DND-41 (cell line): ENCODE measurements at regions not wholly inside any gene's neighbourhood (a gene's known extent, or its start where the extent isn't known, plus 50 kb on each side); places are given as distances from the start of the nearest gene placed in this dataset.

Experiments
- ATAC-seq: fragments of 200-7000 bp; cut with Tn5 transposase; 3 replicates; pipeline ENCODE4 v1.9.1; 2021; ENCODE audit warnings: low read depth; ENCODE audit not compliant: insufficient read depth
- DNase-seq: peaks from one replicate; pipeline ENCODE4 v3.0.0-alpha.2; 2020
- H2AFZ ChIP-seq: 2 replicates; pipeline ENCODE4 v1.6.0; 2012; ENCODE audit warnings: low read depth, low read length
- H3K27ac ChIP-seq: 2 replicates; pipeline ENCODE4 v1.5.1; 2012; ENCODE audit warnings: low read length, inconsistent platforms
- H3K27me3 ChIP-seq: fragments of 200-600 bp; sonication (generic); 2 replicates; pipeline ENCODE4 v1.6.0; 2012; ENCODE audit warnings: low read length, mild to moderate bottlenecking, inconsistent platforms; ENCODE audit not compliant: insufficient read depth, poor library complexity
- H3K36me3 ChIP-seq: 2 replicates; pipeline ENCODE4 v1.5.1; 2012; ENCODE audit warnings: low read length, inconsistent platforms; ENCODE audit not compliant: insufficient read depth
- H3K4me1 ChIP-seq: 2 replicates; pipeline ENCODE4 v1.5.1; 2012; ENCODE audit warnings: mild to moderate bottlenecking, low read length; ENCODE audit not compliant: insufficient read depth
- H3K4me2 ChIP-seq: 2 replicates; pipeline ENCODE4 v1.6.0; 2012; ENCODE audit warnings: mild to moderate bottlenecking, moderate library complexity, low read length, inconsistent platforms; ENCODE audit not compliant: insufficient read depth
- H3K4me3 ChIP-seq, 2 experiments: fragments of 200-600 bp in 1 of 2; shearing (Covaris generic) in 1 of 2; 2 replicates each; pipeline ENCODE4 v1.5.1; 2012 to 2016; ENCODE audit warnings: inconsistent platforms in 2 of 2, low read length in 2 of 2, mild to moderate bottlenecking in 2 of 2, low read depth in 1 of 2, moderate library complexity in 1 of 2
- H3K79me2 ChIP-seq: 2 replicates; pipeline ENCODE4 v1.6.0; 2012; ENCODE audit warnings: low read length, inconsistent platforms; ENCODE audit not compliant: insufficient read depth
- H3K9ac ChIP-seq: 2 replicates; pipeline ENCODE4 v1.6.0; 2012; ENCODE audit warnings: low read depth, mild to moderate bottlenecking, inconsistent platforms, low read length, moderate library complexity
- H3K9me3 ChIP-seq: 2 replicates; pipeline ENCODE4 v1.5.1; 2012; ENCODE audit warnings: low read length, moderate library complexity, mild to moderate bottlenecking, inconsistent platforms; ENCODE audit not compliant: insufficient read depth, severe bottlenecking
- H4K20me1 ChIP-seq: 2 replicates; pipeline ENCODE4 v1.6.0; 2012; ENCODE audit warnings: low read length; ENCODE audit not compliant: insufficient read depth
- EZH2 ChIP-seq: IDR thresholded peaks from 3 replicates; pipeline ENCODE4 v1.6.1; 2012; ENCODE audit warnings: borderline replicate concordance, low read depth, mild to moderate bottlenecking, moderate library complexity, low read length, inconsistent platforms; ENCODE audit not compliant: severe bottlenecking
- TF ChIP-seq, protein P1 (sequence below): IDR thresholded peaks from 2 replicates; pipeline ENCODE4 v1.5.1; 2012; ENCODE audit warnings: borderline replicate concordance, low read length, moderate library complexity, mild to moderate bottlenecking; ENCODE audit not compliant: poor library complexity, severe bottlenecking; ENCODE audit errors: extremely low read depth

DNA sequence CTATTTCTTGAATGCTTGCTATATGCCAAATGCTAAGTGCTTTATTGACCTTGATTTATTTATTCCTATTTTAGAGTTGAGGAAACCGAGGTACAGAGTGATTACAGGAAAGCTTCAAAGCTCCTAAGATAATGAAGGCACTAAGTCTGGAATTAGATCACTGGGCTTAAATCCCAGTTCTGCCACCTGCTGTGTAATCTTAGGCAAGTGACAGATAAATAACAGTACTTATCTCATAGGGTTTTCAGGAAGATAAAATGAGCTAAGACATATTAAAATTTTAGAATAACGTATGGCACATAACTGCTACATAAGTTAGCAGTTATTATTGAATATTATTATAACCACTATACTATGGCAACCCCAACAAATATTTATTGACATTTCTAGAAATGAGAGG, 843.8 kb downstream of the DTWD2 start:
- no peak for TF ChIP-seq EZH2
- TF ChIP-seq, protein P1, sequence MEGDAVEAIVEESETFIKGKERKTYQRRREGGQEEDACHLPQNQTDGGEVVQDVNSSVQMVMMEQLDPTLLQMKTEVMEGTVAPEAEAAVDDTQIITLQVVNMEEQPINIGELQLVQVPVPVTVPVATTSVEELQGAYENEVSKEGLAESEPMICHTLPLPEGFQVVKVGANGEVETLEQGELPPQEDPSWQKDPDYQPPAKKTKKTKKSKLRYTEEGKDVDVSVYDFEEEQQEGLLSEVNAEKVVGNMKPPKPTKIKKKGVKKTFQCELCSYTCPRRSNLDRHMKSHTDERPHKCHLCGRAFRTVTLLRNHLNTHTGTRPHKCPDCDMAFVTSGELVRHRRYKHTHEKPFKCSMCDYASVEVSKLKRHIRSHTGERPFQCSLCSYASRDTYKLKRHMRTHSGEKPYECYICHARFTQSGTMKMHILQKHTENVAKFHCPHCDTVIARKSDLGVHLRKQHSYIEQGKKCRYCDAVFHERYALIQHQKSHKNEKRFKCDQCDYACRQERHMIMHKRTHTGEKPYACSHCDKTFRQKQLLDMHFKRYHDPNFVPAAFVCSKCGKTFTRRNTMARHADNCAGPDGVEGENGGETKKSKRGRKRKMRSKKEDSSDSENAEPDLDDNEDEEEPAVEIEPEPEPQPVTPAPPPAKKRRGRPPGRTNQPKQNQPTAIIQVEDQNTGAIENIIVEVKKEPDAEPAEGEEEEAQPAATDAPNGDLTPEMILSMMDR, result no peak
- H3K4me1 ChIP-seq, result no peaks in the 10 kb centered on the region

DNA sequence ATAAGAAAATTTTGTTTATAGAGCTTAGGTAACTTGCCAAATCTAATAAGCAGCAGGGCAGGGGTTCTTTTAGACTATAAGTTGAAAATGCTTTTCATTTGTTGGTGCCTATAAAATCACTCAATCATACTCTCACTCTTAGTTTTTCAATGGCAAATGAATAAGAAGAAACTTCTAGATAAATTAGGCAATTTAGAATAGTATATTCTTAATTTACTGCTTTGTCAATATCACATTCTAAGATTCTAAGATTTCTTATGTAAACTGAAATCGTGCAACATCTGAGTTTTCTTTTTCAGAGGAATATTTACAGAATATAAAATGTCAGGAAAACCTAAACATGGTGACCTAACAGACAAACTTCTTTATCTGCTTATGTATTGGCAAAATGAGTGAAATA, 849.0 kb downstream of the DTWD2 start:
- Histone ChIP-seq H3K36me3 (no peaks in the 10 kb centered on the region), H3K4me2 (no peak overlapping the region), H3K27me3 (no peaks in the 10 kb centered on the region), H3K4me3 (no peak overlapping the region), H3K79me2 (no peaks in the 10 kb centered on the region), H4K20me1 (no peaks in the 10 kb centered on the region), H3K9me3 (no peaks in the 10 kb centered on the region), H2AFZ (no peak overlapping the region), H3K4me1 (no peaks in the 10 kb centered on the region), H3K9ac (no peak overlapping the region), H3K27ac (no peak overlapping the region)
- TF ChIP-seq EZH2, result no peak
- TF ChIP-seq, protein P1, result no peak
- ATAC-seq, result no peak
- no peak for DNase-seq

More for the DNA sequence above, 843.8 kb downstream of the DTWD2 start:
- Histone ChIP-seq H3K27me3 (no peaks in the 10 kb centered on the region), H3K4me2 (no peak overlapping the region), H2AFZ (no peak overlapping the region), H3K9me3 (no peaks in the 10 kb centered on the region), H3K4me3 (no peak overlapping the region), H3K36me3 (no peaks in the 10 kb centered on the region), H3K9ac (no peak overlapping the region), H3K27ac (no peak overlapping the region), H4K20me1 (no peaks in the 10 kb centered on the region), H3K79me2 (no peaks in the 10 kb centered on the region)
- no peak for DNase-seq
- ATAC-seq, result no peak

DNA sequence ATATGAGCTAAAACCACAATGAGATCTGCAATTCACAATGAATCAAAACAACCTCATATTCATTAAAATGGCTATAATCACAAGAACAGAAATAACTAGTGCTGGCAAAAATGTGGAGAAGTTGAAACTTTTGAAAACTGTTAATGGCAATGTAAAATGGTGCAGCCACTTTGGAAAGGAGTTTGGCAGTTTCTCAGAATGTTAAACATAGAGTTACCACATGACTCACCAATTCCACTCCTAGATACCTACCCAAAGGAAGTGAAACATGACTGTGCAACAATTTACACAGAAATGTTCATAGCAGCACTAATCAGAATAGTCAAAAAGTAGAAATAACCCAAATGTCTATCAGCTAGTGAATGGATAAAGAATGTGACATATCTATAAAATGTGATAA, 862.2 kb downstream of the DTWD2 start:
- Histone ChIP-seq H3K9me3 (no peaks in the 10 kb centered on the region), H3K36me3 (no peaks in the 10 kb centered on the region), H3K4me3 (no peak overlapping the region), H3K4me2 (no peak overlapping the region), H3K79me2 (no peaks in the 10 kb centered on the region), H4K20me1 (no peaks in the 10 kb centered on the region), H3K9ac (no peak overlapping the region), H3K27ac (no peak overlapping the region), H3K4me1 (no peaks in the 10 kb centered on the region), H3K27me3 (no peaks in the 10 kb centered on the region), H2AFZ (no peak overlapping the region)
- TF ChIP-seq EZH2, result no peak
- TF ChIP-seq, protein P1, result no peak
- ATAC-seq (no peak), DNase-seq (no peak)

DNA sequence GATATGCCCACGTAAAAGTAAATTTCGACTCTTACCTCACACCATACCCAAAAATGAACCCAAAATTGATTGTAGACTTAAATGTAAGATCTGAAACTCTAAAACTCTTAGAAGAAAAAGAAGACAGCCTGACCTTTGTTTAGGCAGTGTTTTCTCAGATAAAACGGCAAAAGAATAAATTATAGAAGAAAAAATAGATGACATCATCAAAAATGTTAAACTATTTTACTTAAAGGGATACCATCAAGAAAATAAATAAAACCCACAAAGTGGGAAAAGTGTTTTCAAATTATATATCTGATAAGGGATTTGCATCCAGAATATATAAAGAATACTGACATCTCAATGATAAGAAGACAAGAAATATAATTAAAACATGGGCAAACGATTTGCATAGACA, 862.7 kb downstream of the DTWD2 start:
- H3K4me2 ChIP-seq, result no peak overlapping the region

More for the DNA sequence above, 862.7 kb downstream of the DTWD2 start:
- Histone ChIP-seq H4K20me1 (no peaks in the 10 kb centered on the region), H2AFZ (no peak overlapping the region), H3K27ac (no peak overlapping the region), H3K9me3 (no peaks in the 10 kb centered on the region), H3K36me3 (no peaks in the 10 kb centered on the region), H3K4me3 (no peak overlapping the region), H3K27me3 (no peaks in the 10 kb centered on the region), H3K9ac (no peak overlapping the region), H3K79me2 (no peaks in the 10 kb centered on the region), H3K4me1 (no peaks in the 10 kb centered on the region)
- no peak for DNase-seq
- ATAC-seq, result no peak
- no peak for TF ChIP-seq EZH2
- TF ChIP-seq, protein P1, result no peak
